T follicular helper cell (primary cell): ENCODE measurements at regions not wholly inside any gene's neighbourhood (a gene's known extent, or its start where the extent isn't known, plus 50 kb on each side); places are given as distances from the start of the nearest gene placed in this dataset.

Experiments
- DNase-seq: peaks from one replicate; pipeline ENCODE4 v3.0.0-alpha.2; 2020; ENCODE audit warnings: low read depth

DNA sequence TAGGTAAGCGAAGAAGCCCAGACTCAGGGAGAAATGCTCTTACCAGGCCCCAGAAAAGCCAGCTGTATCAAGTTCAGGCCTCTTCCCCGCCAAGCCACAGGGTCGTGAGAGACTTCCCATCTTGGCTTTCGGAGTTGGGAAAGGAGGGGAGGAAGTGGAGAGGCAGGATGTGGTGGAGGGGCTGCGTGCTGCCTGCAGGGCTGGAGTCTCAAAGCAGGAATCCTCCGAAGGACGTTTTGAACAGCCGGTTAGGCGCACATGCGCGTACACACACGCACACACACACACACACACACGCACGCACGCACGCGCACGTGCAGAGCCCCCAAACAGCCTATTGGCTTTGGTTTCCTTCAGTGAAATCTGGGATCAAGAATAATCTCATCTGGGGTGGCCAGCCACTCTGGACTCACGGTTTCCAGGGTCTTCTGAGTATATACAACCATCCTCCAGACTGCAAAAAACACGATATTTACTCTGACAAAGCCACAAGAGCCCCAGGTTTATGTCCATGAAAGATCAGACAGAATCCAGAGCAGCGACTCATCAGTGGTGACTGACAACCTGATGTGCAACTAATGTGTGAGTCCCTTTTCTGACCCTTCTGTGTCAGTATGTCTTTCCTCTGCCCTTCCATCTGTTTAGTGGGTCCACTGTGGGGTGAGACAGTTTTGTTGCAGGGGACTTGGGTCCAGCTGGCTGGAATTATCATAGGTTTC, 115.0 kb upstream of the ZNF438 start:
- DNase-seq: no peak

DNA sequence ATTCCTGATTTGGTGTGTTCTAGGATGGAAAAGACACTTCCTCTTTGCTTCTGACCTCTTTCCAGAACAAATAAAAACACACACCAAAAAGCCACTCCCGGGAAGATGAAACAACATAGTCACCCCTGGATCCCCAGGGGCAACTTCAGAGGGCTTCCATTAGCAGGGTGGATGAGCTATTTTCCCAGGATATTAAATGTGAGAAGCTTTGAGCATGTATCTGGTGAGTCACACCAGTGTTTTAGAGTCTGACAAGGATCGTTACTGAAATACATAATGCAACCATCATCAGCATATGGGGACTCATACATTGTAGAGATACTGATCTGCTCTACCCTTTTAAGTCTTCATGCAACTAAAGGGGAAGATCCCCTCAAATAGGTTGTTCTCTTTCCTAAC, 115.5 kb upstream of the ZNF438 start:
- DNase-seq: no peak

DNA sequence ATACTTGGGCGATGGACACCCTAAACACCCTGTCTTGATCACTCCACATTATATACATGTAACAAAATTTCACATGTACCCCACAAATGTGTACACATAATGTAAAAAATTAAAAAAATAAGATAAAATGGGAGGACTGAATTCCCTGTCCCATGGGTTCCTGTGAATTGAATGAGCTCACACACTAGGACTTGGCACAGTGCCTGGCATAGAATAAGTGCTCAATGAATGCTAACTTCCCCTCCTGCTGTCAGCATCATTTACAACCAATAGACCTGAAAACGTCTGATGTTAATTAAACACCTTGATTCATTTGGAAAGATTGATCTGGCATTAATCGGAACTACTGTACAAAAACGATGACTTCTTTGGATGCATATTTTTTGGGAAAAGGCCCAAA, 117.3 kb upstream of the ZNF438 start:
- DNase-seq: no peak

DNA sequence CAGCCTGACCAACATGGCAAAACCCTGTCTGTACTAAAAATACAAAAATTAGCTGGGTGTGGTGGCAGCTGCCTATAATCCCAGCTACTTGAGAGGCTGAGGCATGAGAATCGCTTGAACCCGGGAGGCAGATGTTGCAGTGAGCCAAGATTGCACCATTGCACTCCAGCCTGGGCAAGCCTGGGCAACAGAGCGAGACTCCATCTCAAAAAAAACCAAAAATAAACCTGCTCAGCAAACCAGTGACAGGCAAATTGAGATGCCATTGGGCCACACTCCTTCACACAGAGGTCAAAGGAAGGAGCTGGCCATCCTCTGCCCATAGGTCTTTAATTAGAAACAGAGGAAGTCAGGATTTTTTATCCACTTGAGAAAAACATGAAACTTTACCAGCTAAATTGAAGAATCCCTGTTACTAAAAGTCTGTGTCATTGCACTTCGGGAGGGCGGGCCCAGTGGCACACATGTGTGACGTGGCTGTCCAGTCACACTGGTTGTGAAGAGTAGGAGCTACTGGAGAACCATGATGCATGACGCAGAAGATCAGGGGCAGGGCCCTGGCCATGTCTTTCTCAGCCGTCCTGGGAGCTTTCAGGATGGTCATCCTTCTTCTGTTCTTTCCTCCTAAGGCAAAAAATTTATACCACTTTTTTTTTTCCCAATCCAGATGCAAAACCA, 118.3 kb upstream of the ZNF438 start:
- no peak for DNase-seq

DNA sequence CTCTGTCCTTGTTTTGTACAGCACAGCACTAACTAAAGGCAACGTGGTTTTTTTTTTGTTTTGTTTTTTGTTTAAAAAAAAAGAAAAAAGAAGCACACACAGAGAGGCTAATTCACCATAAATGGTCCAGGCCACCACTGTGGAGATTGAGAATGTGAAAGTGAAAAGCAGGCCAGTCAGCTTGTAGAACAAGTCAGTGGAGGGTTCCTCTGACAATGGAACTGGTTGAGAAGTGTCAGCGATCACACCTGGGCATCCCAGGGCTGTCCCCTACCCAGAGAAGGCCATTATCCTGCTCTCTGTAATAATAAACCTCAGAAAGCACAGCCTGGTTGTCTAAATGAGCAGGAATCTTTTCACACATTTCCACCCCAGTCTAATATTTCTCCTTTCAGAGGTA, 119.6 kb upstream of the ZNF438 start:
- DNase-seq: no peak

DNA sequence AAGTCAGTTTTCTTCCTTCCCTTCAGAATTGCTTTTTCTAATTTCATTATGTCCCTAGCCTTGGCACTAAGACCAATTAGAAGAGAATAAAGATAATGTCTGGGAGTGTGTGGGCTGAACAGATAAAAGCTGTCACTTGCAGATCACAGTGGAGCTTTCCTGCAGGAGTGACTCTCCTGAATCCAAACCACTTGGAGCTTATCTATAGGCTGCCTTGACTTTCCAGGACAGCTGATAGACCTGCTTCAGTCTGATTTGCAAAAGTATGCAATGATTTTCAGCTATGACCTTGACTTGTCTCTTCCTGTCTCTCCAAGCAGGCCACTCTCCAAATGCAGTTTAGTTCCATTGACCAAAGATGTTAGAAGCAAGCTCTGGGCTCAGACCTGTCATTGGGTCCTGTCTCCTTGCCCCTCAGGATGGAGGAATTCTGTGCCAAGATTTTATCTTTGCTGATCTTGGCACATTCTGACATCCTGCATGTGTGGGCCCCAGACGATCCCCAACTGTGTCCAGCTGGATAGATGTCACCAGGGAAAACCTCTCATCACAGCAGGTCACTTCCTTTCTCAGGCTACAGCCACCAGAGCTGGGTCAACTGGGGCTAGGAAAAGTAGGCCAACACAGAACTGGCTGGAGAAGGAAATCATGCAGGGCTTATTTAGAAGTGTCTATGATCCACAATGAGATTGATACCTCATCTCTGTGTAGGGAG, 120.9 kb upstream of the ZNF438 start:
- DNase-seq: no peak

DNA sequence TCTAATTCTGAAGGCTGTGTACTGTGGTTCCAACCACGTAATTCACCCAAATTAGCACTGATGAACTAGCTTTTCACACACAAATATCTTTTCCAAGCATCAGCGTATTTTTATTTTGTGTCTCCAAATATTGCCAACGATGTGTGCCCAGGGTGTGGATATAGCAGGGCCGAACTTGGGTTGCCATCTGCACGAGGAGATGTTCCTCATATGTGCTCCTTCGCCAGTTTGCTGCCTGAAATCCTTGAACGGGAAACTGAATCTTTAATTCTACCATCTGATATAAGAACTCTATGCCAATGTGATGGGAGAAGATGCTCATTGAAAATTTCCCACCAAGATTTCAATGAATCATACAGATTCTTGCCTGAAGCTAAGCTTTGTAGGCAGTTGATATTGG, 121.5 kb upstream of the ZNF438 start:
- no peak for DNase-seq

DNA sequence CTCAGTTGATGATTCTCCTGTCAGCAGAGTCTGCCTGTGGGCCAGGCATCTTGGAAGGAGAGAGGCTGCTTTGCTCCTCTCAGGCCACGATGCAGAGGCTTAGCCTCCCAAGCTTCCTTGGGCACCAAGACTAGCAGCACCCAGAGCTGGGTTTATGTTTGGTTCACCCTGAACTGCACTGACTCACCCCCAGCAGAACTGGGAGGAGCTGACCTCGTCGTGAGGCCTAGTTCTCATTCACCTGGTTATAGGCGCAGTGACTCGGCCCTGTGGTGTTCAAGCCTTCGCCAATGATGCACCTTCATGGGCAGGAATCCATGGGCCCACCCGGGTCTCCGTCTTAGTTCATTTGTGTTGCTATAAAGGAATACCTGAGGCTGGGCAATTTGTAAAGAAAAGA, 122.0 kb upstream of the ZNF438 start:
- DNase-seq: no peak

DNA sequence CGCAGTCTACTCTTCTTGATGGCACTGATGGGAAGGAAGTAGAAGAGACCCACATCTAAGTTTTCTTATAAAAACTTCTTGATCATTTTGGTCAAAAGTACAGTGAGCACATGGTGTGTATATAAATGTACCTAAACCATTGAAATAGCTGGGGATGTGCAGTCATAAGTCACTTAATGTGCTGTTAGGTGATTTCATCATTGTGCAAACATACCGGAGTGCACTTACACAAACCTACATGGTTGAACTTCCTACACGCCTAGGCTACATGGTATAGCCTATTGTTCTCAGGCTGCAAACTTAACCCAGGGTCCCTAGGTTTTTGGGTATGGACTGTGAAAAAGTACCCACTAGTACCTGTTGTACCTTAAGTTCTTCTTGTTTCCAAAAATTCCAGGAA, 123.3 kb upstream of the ZNF438 start:
- no peak for DNase-seq

DNA sequence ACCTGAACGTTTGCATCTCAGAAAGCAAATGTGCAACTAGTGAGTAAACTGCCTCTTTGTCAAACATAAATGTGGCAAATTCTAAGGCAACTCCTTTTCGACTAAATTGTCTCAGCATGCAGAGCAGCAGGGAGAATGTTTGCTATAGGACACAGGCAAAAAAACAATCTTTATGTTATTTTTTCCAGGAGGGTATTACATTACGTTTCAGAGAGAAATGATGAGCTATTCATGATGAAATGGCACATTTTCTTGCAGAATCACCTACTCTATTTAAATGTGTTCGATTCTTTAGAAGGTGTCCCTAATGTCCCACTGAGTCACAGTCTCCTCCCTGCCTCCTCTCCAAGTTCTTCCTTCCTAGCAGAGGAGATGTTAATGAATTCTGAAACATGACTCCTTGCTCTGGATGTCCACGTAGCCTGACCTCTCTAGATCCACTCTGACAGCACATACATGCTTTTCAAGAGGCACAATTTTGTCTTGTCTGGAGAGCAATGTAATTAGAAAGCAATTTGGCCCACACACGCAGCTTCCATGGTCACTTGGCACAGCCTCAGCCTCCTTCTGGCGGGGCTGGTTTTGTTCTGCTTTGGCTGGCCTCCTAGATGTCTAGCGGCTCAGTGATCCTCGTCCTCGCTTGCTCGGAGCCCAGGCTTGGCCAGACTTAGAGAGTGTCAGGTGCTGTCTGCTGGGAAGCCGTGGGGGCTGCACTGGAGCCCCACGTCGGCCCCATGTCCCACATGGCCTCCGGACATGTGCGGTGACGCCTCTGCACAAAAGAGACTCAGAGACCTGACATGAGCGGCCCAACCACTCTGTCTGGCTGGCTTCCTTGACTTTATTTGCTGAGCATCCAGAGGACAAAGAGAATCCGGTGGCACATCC, 125.7 kb upstream of the ZNF438 start:
- DNase-seq: no peak

DNA sequence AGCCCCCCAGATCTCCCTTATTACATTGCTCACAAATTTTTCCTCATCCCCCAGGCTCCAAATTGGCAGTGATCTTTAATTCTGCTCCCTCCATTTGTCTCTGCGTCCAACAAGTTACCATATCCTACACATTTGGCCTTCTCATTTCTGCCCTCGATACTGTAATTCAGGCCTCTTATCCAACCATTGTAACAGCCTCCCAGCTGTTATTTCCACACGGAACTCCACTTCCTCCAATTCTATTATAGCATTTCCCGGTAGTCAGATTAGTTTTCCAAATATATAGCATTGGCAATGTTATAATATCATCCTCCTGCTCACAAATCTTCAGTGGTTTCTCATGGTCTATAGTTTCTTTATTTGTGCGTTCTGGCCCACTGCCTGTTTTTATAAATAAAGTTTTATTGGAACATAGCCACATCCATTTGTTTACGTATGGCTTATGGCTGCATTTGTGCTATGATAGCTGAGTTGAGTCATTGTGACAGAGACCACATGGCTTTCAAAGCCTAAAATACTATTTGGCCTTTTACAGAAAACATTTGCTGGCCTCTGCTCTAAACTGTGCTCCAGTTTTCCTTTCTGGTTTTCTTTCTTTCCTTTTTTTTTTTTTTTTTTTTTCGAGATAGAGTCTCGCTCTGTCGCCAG, 126.5 kb upstream of the ZNF438 start:
- no peak for DNase-seq

DNA sequence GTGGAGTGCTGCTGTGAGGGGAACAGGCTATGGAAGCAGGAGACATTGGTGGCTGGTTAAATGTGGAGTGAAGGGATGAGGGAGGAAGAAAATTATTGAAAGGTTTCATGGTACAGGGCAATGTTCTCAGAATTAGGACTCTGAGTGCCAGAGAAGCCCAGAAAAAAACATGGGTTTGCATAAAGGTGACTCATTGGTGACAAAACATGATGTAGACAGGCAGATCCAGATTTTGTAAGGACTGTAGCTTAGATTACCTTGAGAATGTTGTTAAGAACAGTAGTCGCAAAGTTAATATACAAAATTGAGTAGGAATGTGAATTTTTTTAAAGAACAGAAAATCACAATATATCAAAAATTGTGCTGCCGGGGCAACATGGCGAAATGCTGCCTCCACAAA, 134.9 kb upstream of the ZNF438 start:
- no peak for DNase-seq

DNA sequence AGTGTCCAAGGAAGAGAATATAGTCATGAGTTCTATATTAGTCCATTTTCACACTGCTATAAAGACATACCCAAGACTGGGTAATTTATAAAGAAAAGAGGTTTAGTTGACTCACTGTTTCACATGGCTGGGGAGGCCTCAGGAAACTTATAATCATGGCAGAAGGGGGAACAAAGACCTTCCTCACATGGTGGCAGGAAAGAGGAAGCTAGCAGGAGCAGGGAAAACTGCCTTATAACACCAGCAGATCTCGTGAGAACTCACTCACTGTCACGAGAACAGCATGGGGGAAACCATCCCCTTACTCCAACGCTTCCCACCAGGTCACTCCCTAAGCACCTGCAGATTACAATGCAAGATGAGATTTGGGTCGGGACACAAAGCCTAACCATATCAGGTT, 139.0 kb upstream of the ZNF438 start:
- no peak for DNase-seq

DNA sequence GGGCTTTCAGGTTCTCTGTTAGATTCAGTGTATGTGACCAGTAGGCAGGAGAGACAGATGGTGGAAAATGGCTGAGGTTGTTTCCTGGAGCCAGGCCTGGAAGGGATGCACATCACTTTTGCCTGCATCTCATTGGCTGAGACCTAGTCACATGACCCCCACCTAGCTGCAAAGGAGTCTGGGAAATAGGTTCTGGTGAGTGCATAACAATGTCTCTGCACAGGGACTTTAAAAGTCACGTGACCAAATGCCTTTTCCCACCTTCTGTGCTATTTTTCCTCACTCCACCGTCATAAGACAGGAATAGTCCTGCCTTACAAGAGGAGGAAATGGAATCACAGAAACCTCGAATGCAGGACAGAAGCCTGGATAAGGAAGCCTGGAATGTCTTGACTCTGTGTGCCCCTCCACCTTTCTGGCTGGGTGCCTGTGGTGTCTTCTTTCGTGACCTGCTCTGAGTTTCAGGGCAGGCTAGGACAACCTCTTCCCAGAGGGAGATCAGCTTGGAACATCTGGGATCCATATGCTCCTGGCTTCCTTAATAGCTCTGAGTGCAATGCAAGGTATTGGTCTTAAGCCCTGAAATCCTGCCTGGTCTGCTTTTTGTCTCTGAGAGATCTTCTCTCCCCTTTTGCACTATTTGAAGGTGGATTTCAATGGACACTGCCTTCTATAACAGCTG, 139.9 kb upstream of the ZNF438 start:
- no peak for DNase-seq

DNA sequence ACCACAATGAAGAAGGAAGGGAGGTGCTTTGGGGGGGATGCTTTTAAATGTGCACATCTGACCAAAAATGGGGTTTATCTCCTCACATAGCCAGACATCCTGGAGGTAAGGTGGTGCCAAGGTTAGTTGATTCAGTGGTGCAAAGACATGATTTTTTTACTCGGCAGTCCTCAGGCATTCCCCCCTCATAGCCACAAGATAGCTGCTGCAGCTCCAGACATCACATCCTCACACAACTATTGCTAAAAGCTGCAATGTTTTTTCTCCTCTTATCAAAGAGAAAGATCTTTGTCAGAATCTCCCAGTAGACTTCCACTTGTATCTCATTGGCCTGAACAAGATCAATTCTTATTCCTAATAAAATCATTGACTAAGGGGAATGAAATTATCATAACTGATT, 141.3 kb upstream of the ZNF438 start:
- DNase-seq: no peak

DNA sequence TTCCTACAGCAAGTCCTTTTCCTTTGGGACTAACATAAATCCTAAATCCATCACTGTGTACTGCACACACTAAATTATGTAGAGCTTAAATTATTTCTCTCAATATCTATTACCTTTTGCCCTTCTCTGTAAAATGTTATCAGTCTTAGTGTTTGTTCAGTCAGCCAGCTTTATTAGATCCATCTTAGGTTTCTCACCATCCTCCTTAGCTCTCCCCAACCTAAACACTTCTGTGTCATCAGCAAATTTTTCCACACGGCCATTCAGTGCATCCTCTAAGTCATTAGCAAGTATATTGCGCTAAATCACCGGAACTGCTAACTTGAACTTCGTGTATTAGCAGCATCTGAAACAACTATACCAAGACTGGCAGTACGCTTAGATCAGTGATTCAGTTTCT, 142.1 kb upstream of the ZNF438 start:
- no peak for DNase-seq

DNA sequence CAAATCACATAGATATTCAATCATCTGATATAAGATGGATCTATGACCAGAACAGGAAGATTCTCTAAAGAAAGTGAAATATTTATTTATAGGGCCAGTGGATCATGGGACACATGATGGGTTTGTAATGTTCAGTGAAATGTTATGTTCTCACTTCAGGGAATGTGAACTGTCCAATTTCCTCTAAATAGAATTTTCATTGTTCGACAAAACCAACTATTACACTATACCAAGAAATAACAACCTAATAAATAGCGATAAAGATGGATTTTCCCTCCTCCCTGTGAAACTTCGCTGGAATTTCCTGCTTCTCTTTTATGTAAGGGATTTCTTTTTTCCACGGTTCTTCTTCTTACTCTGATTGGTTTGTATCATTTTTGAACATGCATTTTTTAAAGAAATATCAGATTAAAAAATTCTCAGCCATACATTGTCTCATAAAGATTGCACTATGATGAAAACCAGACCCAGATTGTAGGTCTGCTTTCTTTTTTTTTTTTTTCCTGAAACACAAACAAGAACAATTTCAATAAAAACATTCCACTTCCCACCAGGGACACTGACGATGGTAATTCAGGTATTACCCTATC, 139.8 kb upstream of the ZEB1 start:
- DNase-seq: no peak

DNA sequence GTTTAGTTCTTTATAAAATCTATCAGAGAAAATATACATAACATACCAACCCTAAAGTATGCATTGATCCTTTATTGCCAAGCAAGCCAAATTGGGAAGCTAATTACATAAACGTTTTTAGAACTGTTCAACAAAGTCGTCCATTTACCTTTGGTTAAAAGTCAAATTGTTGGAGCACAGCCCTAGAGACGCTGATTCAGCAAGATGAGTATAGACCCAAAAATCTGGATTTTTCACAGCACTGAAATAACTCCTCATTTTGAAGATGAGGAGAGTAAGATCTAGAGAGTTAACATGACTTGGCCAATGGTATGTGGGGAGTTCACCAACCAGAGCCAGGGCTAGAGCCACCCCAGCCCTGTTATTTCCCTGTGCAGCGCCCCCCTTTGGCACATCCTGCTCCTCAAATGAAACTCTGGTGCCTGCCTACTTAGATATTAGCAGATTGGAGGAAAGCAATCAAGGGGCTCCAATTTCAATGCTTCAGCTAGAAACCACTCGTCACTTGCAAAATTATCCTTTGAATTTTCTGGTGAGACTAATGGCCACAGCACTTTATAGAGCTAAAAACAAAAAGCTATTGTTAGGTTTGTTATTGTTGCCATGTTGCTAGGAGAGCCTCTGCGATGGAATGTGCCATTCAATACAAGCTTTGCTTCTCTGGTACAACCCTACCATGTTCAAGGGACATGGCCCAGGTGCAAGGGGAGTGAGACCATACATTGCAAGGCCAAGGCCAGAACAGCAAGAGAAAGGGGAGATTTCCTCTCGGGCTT, 132.6 kb upstream of the ZEB1 start:
- no peak for DNase-seq

DNA sequence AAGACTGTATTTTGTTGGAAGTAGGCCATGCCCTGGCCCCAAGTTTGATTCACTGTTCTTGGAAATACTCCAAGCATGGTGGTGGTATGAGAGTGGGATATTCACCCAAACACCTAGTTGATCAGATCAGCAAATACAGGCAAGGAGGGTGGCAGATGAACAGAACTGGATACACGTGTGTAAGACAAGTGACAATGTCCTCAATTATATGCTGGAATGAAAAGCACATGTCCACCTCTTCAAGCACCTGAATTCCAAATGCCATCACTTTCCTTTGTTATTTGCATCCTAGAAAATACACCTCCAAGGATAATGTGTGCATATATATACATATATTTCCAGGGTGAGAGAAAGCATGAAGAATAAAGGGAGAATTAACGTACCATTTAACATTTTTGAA, 131.8 kb upstream of the ZEB1 start:
- no peak for DNase-seq

DNA sequence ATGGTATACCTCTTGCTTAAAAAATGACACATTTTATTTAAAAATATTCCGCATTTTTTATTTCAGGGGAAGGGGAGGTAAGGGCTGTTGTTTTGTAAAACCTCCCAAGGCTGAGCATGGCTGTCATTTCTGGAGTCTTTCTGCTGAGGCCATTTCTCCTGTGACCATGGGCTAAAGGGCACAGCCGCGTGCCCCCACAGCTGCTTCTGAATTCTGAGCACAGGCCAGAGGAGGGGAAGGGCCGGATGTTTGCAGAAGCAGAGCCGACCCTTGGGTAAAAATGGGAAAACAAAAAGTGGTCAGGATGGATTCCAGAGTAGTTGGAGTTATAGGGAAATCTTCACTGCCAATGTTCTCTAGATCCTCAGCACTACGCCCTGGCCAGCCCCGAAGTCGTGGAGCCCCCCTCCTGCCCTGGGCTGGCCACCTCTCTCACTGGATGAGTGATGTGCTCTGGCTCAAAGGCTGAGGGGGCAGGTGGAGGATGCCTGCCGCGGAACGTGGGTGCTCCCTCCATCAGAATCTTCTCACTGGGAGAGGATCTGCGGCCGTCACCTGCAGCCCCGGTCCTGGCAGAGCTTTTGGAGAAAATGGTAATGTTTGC, 131.3 kb upstream of the ZEB1 start:
- DNase-seq: no peak
